ENCODE measurements at regions not wholly inside any gene's neighbourhood (a gene's known extent, or its start where the extent isn't known, plus 50 kb on each side); places are given as distances from the start of the nearest gene placed in this dataset.
"Not testable (repeated sequence)": the region's sequence is repeated elsewhere in the genome, so short reads cannot be mapped to it uniquely, and the experiment has no call there.

GRCh38 chr17:70597774-70598173, 428.4 kb downstream of the KCNJ2 start:
- Histone ChIP-seq H3K27ac (no peak overlapping the region), H3K27me3 (no peaks in the 10 kb centered on the region), H3K4me1 (no peaks in the 10 kb centered on the region), H3K4me3 (no peak overlapping the region), H3K9me3 (no peaks in the 10 kb centered on the region), H3K36me3 (no peaks in the 10 kb centered on the region)
- TF ChIP-seq CTCF (IDR thresholded peaks at IDR 0.05), result no peak
- intact Hi-C loops (cut with DNase I), result no loop called here
- DNase-seq, result no peak
- ATAC-seq, result no peak

GRCh38 chr17:70599198-70599597, 429.9 kb downstream of the KCNJ2 start:
- H3K27me3 ChIP-seq, result no peaks in the 10 kb centered on the region
- H3K27ac ChIP-seq, result no peak overlapping the region
- no peak for ATAC-seq
- no peaks in the 10 kb centered on the region for H3K36me3 ChIP-seq
- no peak for TF ChIP-seq CTCF (IDR thresholded peaks at IDR 0.05)
- no peak overlapping the region for H3K4me3 ChIP-seq
- no peak for DNase-seq
- intact Hi-C loops (cut with DNase I), result no loop called here
- no peaks in the 10 kb centered on the region for H3K9me3 ChIP-seq
- H3K4me1 ChIP-seq, result no peaks in the 10 kb centered on the region

GRCh38 chr17:70599945-70600344, 430.6 kb downstream of the KCNJ2 start:
- H3K9me3 ChIP-seq; DNase-seq; H3K27ac ChIP-seq; ATAC-seq; H3K4me3 ChIP-seq; intact Hi-C loops (cut with DNase I); H3K36me3 ChIP-seq; H3K27me3 ChIP-seq; H3K4me1 ChIP-seq: not testable (repeated sequence)
- WGBS, 2 donors, result 95 to 98% methylated on average over 3 of the region's 3 CpGs

- Histone ChIP-seq H3K27ac (no peak overlapping the region), H3K4me1 (no peaks in the 10 kb centered on the region), H3K36me3 (no peaks in the 10 kb centered on the region), H3K9me3 (no peaks in the 10 kb centered on the region), H3K27me3 (no peaks in the 10 kb centered on the region), H3K4me3 (no peak overlapping the region)
- no peak for TF ChIP-seq CTCF (IDR thresholded peaks at IDR 0.05)
- intact Hi-C loops (cut with DNase I), result no loop called here
- ATAC-seq (no peak), DNase-seq (no peak)
- 93 to 97% methylated on average over 4 of the region's 4 CpGs for WGBS, 2 donors
These were observed 433.9 kb downstream of the KCNJ2 start for GRCh38 chr17:70603226-70603625.

GRCh38 chr17:70604854-70605253, 435.5 kb downstream of the KCNJ2 start:
- no peak for DNase-seq
- intact Hi-C loops (cut with DNase I), result no loop called here

More at GRCh38 chr17:70604854-70605253, 435.5 kb downstream of the KCNJ2 start:
- no peaks in the 10 kb centered on the region for H3K36me3 ChIP-seq
- H3K4me1 ChIP-seq, result no peaks in the 10 kb centered on the region
- no peaks in the 10 kb centered on the region for H3K27me3 ChIP-seq
- no peak for ATAC-seq
- H3K4me3 ChIP-seq, result no peak overlapping the region
- WGBS, 2 donors, result 65 to 79% methylated on average over 1 of the region's 1 CpG
- H3K27ac ChIP-seq, result no peak overlapping the region
- no peaks in the 10 kb centered on the region for H3K9me3 ChIP-seq
- TF ChIP-seq CTCF (IDR thresholded peaks at IDR 0.05), result no peak
